Keratinocyte (primary cell): ENCODE measurements at regions not wholly inside any gene's neighbourhood (a gene's known extent, or its start where the extent isn't known, plus 50 kb on each side); places are given as distances from the start of the nearest gene placed in this dataset.

Experiments
- EZH2 ChIP-seq: IDR thresholded peaks from one replicate; pipeline ENCODE4 v1.6.1; 2012; ENCODE audit warnings: inconsistent platforms, mild to moderate bottlenecking, low read length, moderate library complexity
- TF ChIP-seq, protein P1 (sequence below), 3 experiments: IDR thresholded peaks in 1 of 3; conservative IDR thresholded peaks in 1 of 3; optimal IDR thresholded peaks in 1 of 3; 2 replicates in 2 of 3; 3 replicates in 1 of 3; pipeline versions ENCODE3 to v1.5.1; 2011; ENCODE audit warnings: low read length in 3 of 3, mild to moderate bottlenecking in 3 of 3, moderate library complexity in 2 of 3, control low read depth in 1 of 3, inconsistent platforms in 1 of 3; ENCODE audit not compliant: insufficient read depth in 2 of 3; ENCODE audit errors: extremely low read depth in 1 of 3

DNA sequence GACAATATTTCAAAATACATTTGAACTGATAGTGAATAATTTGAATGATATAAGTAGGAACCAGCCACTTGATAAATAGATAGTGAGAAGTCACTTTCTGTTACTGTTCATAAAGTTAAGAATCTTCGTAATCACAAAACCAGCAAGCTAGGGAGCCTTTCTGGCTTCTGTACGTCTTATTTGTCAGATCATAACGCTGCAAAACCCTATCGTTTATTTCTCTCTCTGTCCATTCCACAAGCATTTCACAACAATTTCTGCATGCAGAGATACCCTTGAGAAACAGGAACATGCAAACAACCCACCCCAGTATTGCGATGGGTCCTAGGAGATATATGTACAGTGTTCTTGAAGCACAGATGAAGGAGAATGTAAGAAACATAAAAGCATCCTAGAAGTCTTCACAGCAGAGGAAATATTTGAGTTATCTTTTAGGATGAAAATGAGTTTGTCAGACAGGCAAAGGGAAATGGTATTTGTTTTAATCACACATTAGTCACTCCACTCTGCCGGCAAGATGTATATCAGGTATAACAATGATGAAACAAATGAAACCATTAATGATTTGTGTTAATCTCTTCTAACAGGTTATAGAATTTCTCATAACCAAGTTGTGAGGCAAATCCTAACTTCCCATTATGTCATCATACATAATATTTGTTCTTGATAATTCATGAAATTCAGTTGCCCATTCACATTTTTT is 668.7 kb upstream of the FTMT start:
- no peak for TF ChIP-seq EZH2
- TF ChIP-seq, protein P1, sequence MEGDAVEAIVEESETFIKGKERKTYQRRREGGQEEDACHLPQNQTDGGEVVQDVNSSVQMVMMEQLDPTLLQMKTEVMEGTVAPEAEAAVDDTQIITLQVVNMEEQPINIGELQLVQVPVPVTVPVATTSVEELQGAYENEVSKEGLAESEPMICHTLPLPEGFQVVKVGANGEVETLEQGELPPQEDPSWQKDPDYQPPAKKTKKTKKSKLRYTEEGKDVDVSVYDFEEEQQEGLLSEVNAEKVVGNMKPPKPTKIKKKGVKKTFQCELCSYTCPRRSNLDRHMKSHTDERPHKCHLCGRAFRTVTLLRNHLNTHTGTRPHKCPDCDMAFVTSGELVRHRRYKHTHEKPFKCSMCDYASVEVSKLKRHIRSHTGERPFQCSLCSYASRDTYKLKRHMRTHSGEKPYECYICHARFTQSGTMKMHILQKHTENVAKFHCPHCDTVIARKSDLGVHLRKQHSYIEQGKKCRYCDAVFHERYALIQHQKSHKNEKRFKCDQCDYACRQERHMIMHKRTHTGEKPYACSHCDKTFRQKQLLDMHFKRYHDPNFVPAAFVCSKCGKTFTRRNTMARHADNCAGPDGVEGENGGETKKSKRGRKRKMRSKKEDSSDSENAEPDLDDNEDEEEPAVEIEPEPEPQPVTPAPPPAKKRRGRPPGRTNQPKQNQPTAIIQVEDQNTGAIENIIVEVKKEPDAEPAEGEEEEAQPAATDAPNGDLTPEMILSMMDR (optimal IDR thresholded peaks at IDR 0.05 in 1 of 3, IDR thresholded peaks at IDR 0.05 in 1 of 3, conservative IDR thresholded peaks at IDR 0.05 in 1 of 3; ENCODE audit: extremely low read depth in 1 of 3, insufficient read depth in 2 of 3, low read length in 3 of 3), result no peak
